OCI-LY1 (cell line): ENCODE measurements at regions not wholly inside any gene's neighbourhood (a gene's known extent, or its start where the extent isn't known, plus 50 kb on each side); places are given as distances from the start of the nearest gene placed in this dataset.

Experiments used
- H2AFZ ChIP-seq: fragments of 200-600 bp; sonication (generic), shearing (Covaris generic); 2 replicates; pipeline ENCODE4 v1.6.0; 2014; ENCODE audit warnings: antibody characterized with exemption, mild to moderate bottlenecking, low read length
- H3F3A ChIP-seq: fragments of 200-600 bp; sonication (generic), shearing (Covaris generic); 2 replicates; pipeline ENCODE4 v1.6.0; 2014; ENCODE audit warnings: mild to moderate bottlenecking, antibody characterized with exemption, low read length, moderate library complexity; ENCODE audit not compliant: insufficient read depth
- H3K27ac ChIP-seq: fragments of 200-600 bp; sonication (generic); 2 replicates; pipeline ENCODE4 v1.5.1; 2014; ENCODE audit warnings: low read length, mixed run types, mild to moderate bottlenecking, low read depth; ENCODE audit not compliant: poor library complexity, severe bottlenecking
- H3K27me3 ChIP-seq: fragments of 200-600 bp; sonication (generic); 2 replicates; pipeline ENCODE4 v1.6.0; 2014; ENCODE audit warnings: antibody characterized with exemption, mild to moderate bottlenecking, low read length, moderate library complexity; ENCODE audit not compliant: insufficient read depth
- H3K36me3 ChIP-seq: fragments of 200-600 bp; sonication (generic); 2 replicates; pipeline ENCODE4 v1.6.1; 2014; ENCODE audit warnings: mild to moderate bottlenecking, antibody characterized with exemption, low read length, moderate library complexity, mixed read lengths; ENCODE audit not compliant: insufficient read depth
- H3K4me1 ChIP-seq: fragments of 200-600 bp; sonication (generic); 2 replicates; pipeline ENCODE4 v1.5.1; 2014; ENCODE audit warnings: mild to moderate bottlenecking, low read length, moderate library complexity; ENCODE audit not compliant: insufficient read depth, severe bottlenecking
- H3K4me2 ChIP-seq: fragments of 200-600 bp; sonication (generic), shearing (Covaris generic); 2 replicates; pipeline ENCODE4 v1.6.1; 2014; ENCODE audit warnings: low read length
- H3K4me3 ChIP-seq: fragments of 200-600 bp; sonication (generic); 2 replicates; pipeline ENCODE4 v1.5.1; 2014; ENCODE audit warnings: low read length, low read depth, mild to moderate bottlenecking, mixed read lengths; ENCODE audit not compliant: poor library complexity, severe bottlenecking
- H3K79me2 ChIP-seq: fragments of 200-600 bp; shearing (Covaris generic); 2 replicates; pipeline ENCODE4 v1.6.1; 2016; ENCODE audit warnings: mixed run types, low read length, mixed read lengths; ENCODE audit not compliant: insufficient read depth
- H3K9ac ChIP-seq: fragments of 200-600 bp; sonication (generic), shearing (Covaris generic); 2 replicates; pipeline ENCODE4 v1.6.1; 2014; ENCODE audit warnings: mild to moderate bottlenecking, low read length, mixed read lengths
- H3K9me2 ChIP-seq: fragments of 200-600 bp; sonication (generic), shearing (Covaris generic); 2 replicates; pipeline ENCODE4 v1.6.1; 2014; ENCODE audit warnings: low read depth, mild to moderate bottlenecking, low read length, mixed read lengths
- H3K9me3 ChIP-seq: fragments of 200-600 bp; shearing (Covaris generic); 2 replicates; pipeline ENCODE4 v1.6.1; 2014; ENCODE audit warnings: low read length, mixed read lengths
- H4K20me1 ChIP-seq: fragments of 200-600 bp; sonication (generic), shearing (Covaris generic); 2 replicates; pipeline ENCODE4 v1.6.0; 2016; ENCODE audit warnings: mild to moderate bottlenecking, low read length; ENCODE audit not compliant: insufficient read depth
- EZH2 ChIP-seq: fragments of 200-600 bp; sonication (generic), shearing (Covaris generic); IDR thresholded peaks from 2 replicates; pipeline ENCODE4 v1.8.0; 2017; ENCODE audit warnings: borderline replicate concordance, mixed run types, mild to moderate bottlenecking, antibody characterized with exemption, low read length, moderate library complexity, mixed read lengths
- TF ChIP-seq, protein P1 (sequence below): fragments of 200-600 bp; sonication (generic), shearing (Covaris generic); IDR thresholded peaks from 2 replicates; pipeline ENCODE4 v1.5.1; 2017; ENCODE audit warnings: mild to moderate bottlenecking, antibody characterized with exemption, low read length, moderate library complexity, mixed read lengths

DNA sequence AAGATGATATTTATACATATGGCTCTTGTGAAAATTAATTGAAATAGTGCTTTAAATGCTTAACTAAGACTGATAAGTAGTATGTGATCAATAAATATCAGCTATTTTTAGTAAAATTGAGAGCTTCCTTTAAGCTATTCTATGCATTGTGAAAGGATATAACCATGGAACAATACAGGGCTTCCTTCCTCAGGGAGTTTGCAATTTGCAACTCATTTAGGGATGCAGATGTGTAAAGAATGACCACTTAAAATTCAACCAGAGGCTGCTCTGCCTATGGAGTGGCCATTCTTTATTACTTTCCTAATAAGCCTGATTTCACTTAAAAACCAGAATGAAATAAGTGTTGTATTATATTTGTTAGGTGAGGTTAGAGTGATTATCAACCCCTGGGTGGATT lies 103.2 kb upstream of the PRICKLE1 start:
- no peaks in the 10 kb centered on the region; the same call in 1 of the 2 replicates for H3K79me2 ChIP-seq
- no peaks in the 10 kb centered on the region for H3K36me3 ChIP-seq
- peaks cover 2% of the 10 kb centered on the region; the same call in 1 of the 2 replicates for H3F3A ChIP-seq
- H3K4me1 ChIP-seq, result no peaks in the 10 kb centered on the region
- no peaks in the 10 kb centered on the region for H3K9me2 ChIP-seq
- H3K9ac ChIP-seq, result no peak overlapping the region
- no peak overlapping the region for H3K4me3 ChIP-seq
- no peak overlapping the region for H3K27ac ChIP-seq
- no peaks in the 10 kb centered on the region for H4K20me1 ChIP-seq
- no peak overlapping the region for H3K4me2 ChIP-seq
- no peaks in the 10 kb centered on the region for H3K9me3 ChIP-seq
- TF ChIP-seq, protein P1, sequence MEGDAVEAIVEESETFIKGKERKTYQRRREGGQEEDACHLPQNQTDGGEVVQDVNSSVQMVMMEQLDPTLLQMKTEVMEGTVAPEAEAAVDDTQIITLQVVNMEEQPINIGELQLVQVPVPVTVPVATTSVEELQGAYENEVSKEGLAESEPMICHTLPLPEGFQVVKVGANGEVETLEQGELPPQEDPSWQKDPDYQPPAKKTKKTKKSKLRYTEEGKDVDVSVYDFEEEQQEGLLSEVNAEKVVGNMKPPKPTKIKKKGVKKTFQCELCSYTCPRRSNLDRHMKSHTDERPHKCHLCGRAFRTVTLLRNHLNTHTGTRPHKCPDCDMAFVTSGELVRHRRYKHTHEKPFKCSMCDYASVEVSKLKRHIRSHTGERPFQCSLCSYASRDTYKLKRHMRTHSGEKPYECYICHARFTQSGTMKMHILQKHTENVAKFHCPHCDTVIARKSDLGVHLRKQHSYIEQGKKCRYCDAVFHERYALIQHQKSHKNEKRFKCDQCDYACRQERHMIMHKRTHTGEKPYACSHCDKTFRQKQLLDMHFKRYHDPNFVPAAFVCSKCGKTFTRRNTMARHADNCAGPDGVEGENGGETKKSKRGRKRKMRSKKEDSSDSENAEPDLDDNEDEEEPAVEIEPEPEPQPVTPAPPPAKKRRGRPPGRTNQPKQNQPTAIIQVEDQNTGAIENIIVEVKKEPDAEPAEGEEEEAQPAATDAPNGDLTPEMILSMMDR, result no peak
- no peak for TF ChIP-seq EZH2
- H2AFZ ChIP-seq, result no peak overlapping the region
- H3K27me3 ChIP-seq, result no peaks in the 10 kb centered on the region

- no peak overlapping the region for H3K4me3 ChIP-seq
- H3K9ac ChIP-seq, result no peak overlapping the region
- no peak overlapping the region for H3K4me2 ChIP-seq
- no peaks in the 10 kb centered on the region for H3K4me1 ChIP-seq
- H3K9me3 ChIP-seq, result no peaks in the 10 kb centered on the region
- no peaks in the 10 kb centered on the region for H3K9me2 ChIP-seq
- no peaks in the 10 kb centered on the region for H3K36me3 ChIP-seq
- no peaks in the 10 kb centered on the region for H3K27me3 ChIP-seq
- no peaks in the 10 kb centered on the region for H4K20me1 ChIP-seq
- H3K27ac ChIP-seq, result no peak overlapping the region
- TF ChIP-seq EZH2, result no peak
- TF ChIP-seq, protein P1, result no peak
- peaks cover 2% of the 10 kb centered on the region; the same call in 1 of the 2 replicates for H3F3A ChIP-seq
- H2AFZ ChIP-seq, result no peak overlapping the region
- no peaks in the 10 kb centered on the region; the same call in 1 of the 2 replicates for H3K79me2 ChIP-seq
Measured at GRCh38 chr12:42691991-42692557, 102.5 kb upstream of the PRICKLE1 start.

GRCh38 chr12:42690264-42690663 lies 100.7 kb upstream of the PRICKLE1 start:
- Histone ChIP-seq H3F3A (peaks cover 2% of the 10 kb centered on the region; the same call in 1 of the 2 replicates), H3K4me1 (no peaks in the 10 kb centered on the region), H3K27ac (no peak overlapping the region), H3K4me3 (no peak overlapping the region), H3K9me2 (no peaks in the 10 kb centered on the region), H3K79me2 (no peaks in the 10 kb centered on the region; the same call in 1 of the 2 replicates), H2AFZ (no peak overlapping the region), H3K27me3 (no peaks in the 10 kb centered on the region), H3K4me2 (no peak overlapping the region), H4K20me1 (no peaks in the 10 kb centered on the region), H3K9ac (no peak overlapping the region), H3K9me3 (no peaks in the 10 kb centered on the region), H3K36me3 (no peaks in the 10 kb centered on the region)
- TF ChIP-seq, protein P1, result no peak
- no peak for TF ChIP-seq EZH2
